LNCaP clone FGC (cell line): ENCODE measurements at regions not wholly inside any gene's neighbourhood (a gene's known extent, or its start where the extent isn't known, plus 50 kb on each side); places are given as distances from the start of the nearest gene placed in this dataset.
"Not testable (repeated sequence)": the region's sequence is repeated elsewhere in the genome, so short reads cannot be mapped to it uniquely, and the experiment has no call there.

ENCODE experiments used
- DNase-seq: peaks from one replicate; pipeline ENCODE4 v3.0.0-alpha.2; 2011; ENCODE audit warnings: low read depth
- H3K4me3 ChIP-seq: 2 replicates; pipeline ENCODE4 v1.5.1; 2011; ENCODE audit warnings: mild to moderate bottlenecking, low read depth, low read length, control low read depth
- TF ChIP-seq, protein P1 (sequence below): IDR thresholded peaks from 2 replicates; pipeline ENCODE4 v1.5.1; 2012; ENCODE audit warnings: mild to moderate bottlenecking; ENCODE audit not compliant: control insufficient read depth, insufficient read depth; ENCODE audit errors: extremely low read depth

DNA sequence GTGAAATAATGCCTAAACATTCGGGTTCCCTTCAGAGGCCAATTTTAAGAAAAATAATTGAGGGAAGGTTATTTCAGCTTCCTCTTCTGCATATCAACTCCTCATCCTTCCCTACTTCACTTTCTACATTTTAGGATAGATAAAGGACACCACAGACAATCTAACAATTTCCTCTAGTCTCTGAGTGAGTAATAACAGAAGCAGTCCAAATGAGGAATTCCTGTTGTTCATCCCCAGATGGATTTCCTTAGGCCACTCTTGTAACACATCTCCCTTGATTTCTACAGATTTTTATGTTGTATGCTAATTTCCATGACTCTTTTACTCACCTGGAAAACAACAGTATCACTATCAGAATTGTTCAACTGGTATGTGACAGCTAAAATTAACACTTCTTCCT lies 87.7 kb upstream of the LYPLAL1 start:
- TF ChIP-seq, protein P1, sequence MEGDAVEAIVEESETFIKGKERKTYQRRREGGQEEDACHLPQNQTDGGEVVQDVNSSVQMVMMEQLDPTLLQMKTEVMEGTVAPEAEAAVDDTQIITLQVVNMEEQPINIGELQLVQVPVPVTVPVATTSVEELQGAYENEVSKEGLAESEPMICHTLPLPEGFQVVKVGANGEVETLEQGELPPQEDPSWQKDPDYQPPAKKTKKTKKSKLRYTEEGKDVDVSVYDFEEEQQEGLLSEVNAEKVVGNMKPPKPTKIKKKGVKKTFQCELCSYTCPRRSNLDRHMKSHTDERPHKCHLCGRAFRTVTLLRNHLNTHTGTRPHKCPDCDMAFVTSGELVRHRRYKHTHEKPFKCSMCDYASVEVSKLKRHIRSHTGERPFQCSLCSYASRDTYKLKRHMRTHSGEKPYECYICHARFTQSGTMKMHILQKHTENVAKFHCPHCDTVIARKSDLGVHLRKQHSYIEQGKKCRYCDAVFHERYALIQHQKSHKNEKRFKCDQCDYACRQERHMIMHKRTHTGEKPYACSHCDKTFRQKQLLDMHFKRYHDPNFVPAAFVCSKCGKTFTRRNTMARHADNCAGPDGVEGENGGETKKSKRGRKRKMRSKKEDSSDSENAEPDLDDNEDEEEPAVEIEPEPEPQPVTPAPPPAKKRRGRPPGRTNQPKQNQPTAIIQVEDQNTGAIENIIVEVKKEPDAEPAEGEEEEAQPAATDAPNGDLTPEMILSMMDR, result no peak
- no peak for DNase-seq
- H3K4me3 ChIP-seq, result no peak overlapping the region

DNA sequence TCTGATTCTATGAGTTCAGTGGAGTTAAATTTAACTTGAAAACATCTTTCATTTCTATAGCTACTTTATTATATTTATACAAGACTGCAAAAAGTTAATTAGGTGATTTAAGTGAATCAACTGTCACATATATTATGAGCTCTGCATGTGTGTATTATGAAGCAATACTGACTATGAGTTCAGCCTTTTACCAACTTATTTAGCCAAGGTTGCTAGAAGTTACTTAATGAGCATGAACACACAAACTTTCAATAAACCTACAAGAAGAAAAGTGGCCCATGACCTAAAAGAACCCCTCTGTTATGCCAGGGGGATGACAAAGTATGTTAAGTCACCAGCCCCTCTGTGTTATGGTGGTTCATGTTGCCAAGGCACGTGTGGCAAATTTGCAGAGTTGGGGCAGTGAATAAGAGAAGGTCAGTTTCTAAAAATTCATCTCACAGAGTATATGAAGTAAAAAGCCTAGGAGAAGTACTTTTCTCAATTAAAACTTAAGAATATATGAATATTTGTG lies 86.7 kb upstream of the LYPLAL1 start:
- DNase-seq, result no peak
- TF ChIP-seq, protein P1, result no peak
- no peak overlapping the region for H3K4me3 ChIP-seq

DNA sequence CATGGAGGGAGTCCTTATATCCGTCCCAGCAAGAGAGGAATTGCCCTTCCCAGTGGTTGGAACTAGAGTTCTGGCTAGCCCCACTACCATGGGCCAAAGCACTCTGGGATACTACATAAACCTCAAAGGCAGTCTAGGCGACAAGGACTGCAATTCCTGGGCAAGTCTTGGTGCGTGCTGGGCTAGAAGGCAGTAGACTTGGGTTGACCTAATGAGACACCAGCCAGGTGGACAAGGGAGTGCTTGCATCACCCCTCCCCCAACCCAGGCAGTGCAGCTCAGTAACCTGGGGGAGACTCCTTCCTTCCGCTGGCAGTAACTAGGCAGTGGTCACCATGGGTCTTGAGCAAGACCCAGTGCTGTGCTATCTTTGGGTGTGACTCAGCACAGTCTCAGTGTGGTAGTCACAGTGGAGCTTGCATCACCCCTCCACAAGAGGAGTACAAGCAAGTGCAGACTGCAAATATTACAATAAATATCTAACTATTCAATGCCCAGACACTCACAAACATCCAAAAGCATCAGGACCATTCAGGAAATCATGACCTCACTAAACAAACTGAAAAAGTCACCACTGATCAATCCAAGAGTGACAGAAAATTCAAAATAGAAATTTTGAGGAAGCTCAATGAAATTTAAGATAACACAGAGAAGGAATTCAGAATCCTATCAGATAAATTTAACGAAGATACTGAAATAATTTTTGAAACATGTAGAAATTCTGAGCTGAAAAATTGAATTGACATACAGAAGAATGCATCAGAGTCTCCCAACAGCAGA lies 84.7 kb upstream of the LYPLAL1 start:
- DNase-seq, result no peak
- H3K4me3 ChIP-seq, result no peak overlapping the region
- TF ChIP-seq, protein P1, result no peak

DNA sequence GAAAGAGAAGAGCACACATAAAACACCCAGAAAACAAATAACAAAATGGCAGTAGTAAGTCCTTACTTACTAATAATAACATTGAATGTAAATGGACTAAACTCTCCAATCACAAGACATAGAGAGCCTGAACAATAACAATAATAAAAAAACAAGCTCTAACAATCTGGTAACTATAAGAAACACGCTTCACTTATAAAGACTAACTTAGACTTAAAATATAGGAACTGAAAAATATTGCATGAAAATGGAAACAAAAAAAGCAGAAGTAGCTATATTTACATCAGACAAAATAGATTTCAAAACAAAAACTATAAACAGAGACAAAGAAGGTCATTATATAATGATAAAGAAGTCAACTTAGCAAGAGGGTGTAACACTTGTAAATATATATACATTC lies 83.1 kb upstream of the LYPLAL1 start:
- TF ChIP-seq, protein P1, result no peak
- no peak overlapping the region for H3K4me3 ChIP-seq
- no peak for DNase-seq

DNA sequence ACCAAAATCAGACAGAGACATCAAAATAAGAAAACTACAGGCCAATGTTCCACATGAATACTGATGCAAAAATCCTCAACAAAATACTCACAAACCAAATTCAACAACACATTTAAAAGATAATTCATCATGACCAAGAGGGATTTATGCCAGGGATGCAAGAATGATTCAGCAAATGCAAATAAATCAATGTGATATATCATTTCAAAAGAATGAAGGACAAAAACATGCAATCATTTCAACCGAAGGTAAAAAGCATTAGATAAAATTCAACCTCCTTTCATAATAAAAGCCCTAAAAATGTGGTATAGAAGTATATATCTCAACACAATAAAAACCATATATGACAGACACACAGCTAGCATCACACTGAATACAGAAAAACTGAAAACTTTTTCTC lies 81.5 kb upstream of the LYPLAL1 start:
- no peak for DNase-seq
- TF ChIP-seq, protein P1, result no peak
- no peak overlapping the region for H3K4me3 ChIP-seq

DNA sequence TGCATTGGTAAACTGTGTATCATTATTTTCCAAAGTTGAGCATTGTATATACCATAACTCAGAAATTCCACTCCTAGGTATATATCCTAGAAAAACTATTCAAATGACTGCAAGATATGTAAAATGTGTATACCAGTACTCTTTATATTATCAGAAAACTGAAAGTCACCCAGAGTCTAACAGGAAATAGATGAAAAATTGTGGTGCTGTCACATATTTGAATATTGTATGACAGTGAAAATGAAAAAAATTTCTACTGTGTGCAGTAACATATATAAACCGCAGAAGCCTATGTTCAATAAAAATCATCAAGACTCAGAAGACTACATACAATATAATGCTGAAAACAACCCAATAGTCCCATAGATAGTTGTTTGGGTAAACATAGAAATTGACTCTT lies 74.4 kb upstream of the LYPLAL1 start:
- H3K4me3 ChIP-seq, result no peak overlapping the region
- no peak for DNase-seq
- TF ChIP-seq, protein P1, result no peak

DNA sequence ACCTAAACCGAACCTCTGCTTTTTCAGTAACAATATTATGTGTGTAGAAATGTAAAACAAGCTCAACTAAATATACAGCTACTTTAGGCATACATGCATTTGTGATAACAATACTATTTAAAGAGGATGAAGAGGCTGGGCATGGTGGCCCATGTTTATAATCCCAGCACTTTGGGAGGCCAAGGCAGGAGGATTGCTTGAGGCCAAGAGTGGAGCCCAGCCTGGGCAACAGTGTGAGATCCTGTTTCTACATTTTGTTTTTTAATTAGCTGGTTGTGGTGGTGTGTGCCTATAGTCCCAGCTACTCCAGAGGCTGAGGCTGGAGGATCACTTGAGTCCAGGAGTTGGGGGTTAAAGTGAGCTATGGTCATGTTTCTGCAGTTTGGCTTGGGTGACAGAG lies 73.6 kb upstream of the LYPLAL1 start:
- DNase-seq, result no peak
- no peak overlapping the region for H3K4me3 ChIP-seq
- TF ChIP-seq, protein P1, result no peak

DNA sequence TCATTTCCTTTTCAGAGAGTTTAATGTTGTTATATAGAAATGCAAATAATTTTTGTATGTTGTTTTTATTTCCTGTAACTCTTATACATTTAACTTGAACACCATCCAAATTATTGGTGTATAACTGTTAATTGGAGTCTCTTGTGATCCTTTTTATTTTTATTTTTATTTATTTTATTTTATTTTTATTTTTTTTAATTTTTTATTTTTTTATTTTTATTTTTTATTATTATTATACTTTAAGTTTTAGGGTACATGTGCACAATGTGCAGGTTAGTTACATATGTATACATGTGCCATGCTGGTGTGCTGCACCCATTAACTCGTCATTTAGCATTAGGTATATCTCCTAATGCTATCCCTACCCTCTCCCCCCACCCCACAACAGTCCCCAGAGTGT lies 71.2 kb upstream of the LYPLAL1 start:
- not testable (repeated sequence) for H3K4me3 ChIP-seq, DNase-seq
